Upper lobe of left lung (tissue), 6 donors: ENCODE measurements at regions not wholly inside any gene's neighbourhood (a gene's known extent, or its start where the extent isn't known, plus 50 kb on each side); places are given as distances from the start of the nearest gene placed in this dataset.

Experiments
- ATAC-seq, 2 donors: fragments of 200-7000 bp; cut with Tn5 transposase; one replicate each; pipeline ENCODE4 v1.9.1; 2022; ENCODE audit warnings: mild to moderate bottlenecking in 2 of 2, moderate library complexity in 2 of 2; ENCODE audit not compliant: low FRiP score in 2 of 2
- DNase-seq, 2 donors: peaks; one replicate each; pipeline ENCODE4 v3.0.0-alpha.2; 2019 to 2020
- H3K27ac ChIP-seq, 4 donors: fragments of 200-600 bp; sonication (generic); one replicate each; pipeline ENCODE4 v1.5.1; 2016 to 2019
- H3K27me3 ChIP-seq, 4 donors: fragments of 200-600 bp; sonication (generic); one replicate each; pipeline ENCODE4 v1.5.1; 2017 to 2019
- H3K36me3 ChIP-seq, 4 donors: fragments of 200-600 bp; sonication (generic); one replicate each; pipeline ENCODE4 v1.5.1; 2016 to 2019
- H3K4me1 ChIP-seq, 4 donors: fragments of 200-600 bp; sonication (generic); one replicate each; pipeline ENCODE4 v1.5.1; 2018 to 2019
- H3K4me3 ChIP-seq, 4 donors: fragments of 200-600 bp; sonication (generic); one replicate each; pipeline ENCODE4 v1.5.1; 2017 to 2019; ENCODE audit warnings: mild to moderate bottlenecking in 2 of 4, moderate library complexity in 1 of 4
- H3K9me3 ChIP-seq, 4 donors: fragments of 200-600 bp; sonication (generic); one replicate each; pipeline ENCODE4 v1.5.1; 2018 to 2019
- CTCF ChIP-seq, 6 experiments: fragments of 450-650 bp in 4 of 6; fragments of 200-600 bp in 2 of 6; sonication (generic) in 2 of 6; IDR thresholded peaks; one replicate each; pipeline ENCODE4 v1.5.1; 2016 to 2019; ENCODE audit warnings: antibody characterized with exemption in 6 of 6
- EP300 ChIP-seq, 4 donors: sonication (generic); formaldehyde crosslinking; IDR thresholded peaks; one replicate each; pipeline ENCODE4 v1.5.1; 2017; ENCODE audit warnings: antibody characterized with exemption in 4 of 4, control low read depth in 2 of 4
- POLR2A ChIP-seq, 4 donors: fragments of 450-650 bp; IDR thresholded peaks; one replicate each; pipeline ENCODE4 v1.5.1; 2016 to 2017; ENCODE audit warnings: antibody characterized with exemption in 4 of 4, mild to moderate bottlenecking in 2 of 4
- POLR2AphosphoS5 ChIP-seq, 2 donors: sonication (generic); formaldehyde crosslinking; IDR thresholded peaks; one replicate each; pipeline ENCODE4 v1.5.1; 2017; ENCODE audit warnings: antibody characterized with exemption in 2 of 2
- WGBS, 2 donors: methylation state at CpG; one replicate each; pipeline ENCODE4 v1.1.5; 2017 to 2018; 5-methylcytosine and 5-hydroxymethylcytosine counted together
- donor health status: DM: no; HTN: no; CAD: no; lungs with moderate emphysema.
- donor health status: DM: no; HTN: yes; CAD: no; lungs with severe emphysema.

GRCh38 chr1:219289171-219289570, 115.5 kb downstream of the LYPLAL1 start:
- H3K9me3 ChIP-seq: no peaks in the 10 kb centered on the region
- no peaks in the 10 kb centered on the region for H3K4me1 ChIP-seq
- TF ChIP-seq POLR2AphosphoS5 (IDR thresholded peaks at IDR 0.05): no peak
- TF ChIP-seq CTCF (IDR thresholded peaks at IDR 0.05): no peak
- no peak for TF ChIP-seq EP300 (IDR thresholded peaks at IDR 0.05)
- no peak for TF ChIP-seq POLR2A (IDR thresholded peaks at IDR 0.05)
- ATAC-seq: no peak
- H3K4me3 ChIP-seq: no peak overlapping the region
- no peaks in the 10 kb centered on the region for H3K27me3 ChIP-seq
- WGBS, 2 donors: 76 to 79% methylated on average over 6 of the region's 6 CpGs
- no peaks in the 10 kb centered on the region for H3K36me3 ChIP-seq
- no peak overlapping the region for H3K27ac ChIP-seq
- DNase-seq: no peak

GRCh38 chr1:219283541-219283940, 109.9 kb downstream of the LYPLAL1 start:
- H3K36me3 ChIP-seq: no peaks in the 10 kb centered on the region
- no peak overlapping the region for H3K4me3 ChIP-seq
- no peak overlapping the region for H3K27ac ChIP-seq
- H3K4me1 ChIP-seq: no peaks in the 10 kb centered on the region
- no peaks in the 10 kb centered on the region for H3K9me3 ChIP-seq
- no peak for ATAC-seq
- no peaks in the 10 kb centered on the region for H3K27me3 ChIP-seq
- DNase-seq: no peak
- TF ChIP-seq POLR2A (IDR thresholded peaks at IDR 0.05): no peak
- no peak for TF ChIP-seq EP300 (IDR thresholded peaks at IDR 0.05)
- no peak for TF ChIP-seq POLR2AphosphoS5 (IDR thresholded peaks at IDR 0.05)
- TF ChIP-seq CTCF (IDR thresholded peaks at IDR 0.05): no peak

- DNase-seq: no peak
These were observed 108.2 kb downstream of the LYPLAL1 start for GRCh38 chr1:219281831-219282230.

GRCh38 chr1:219279017-219279770, 105.5 kb downstream of the LYPLAL1 start:
- DNase-seq (no peak), ATAC-seq (no peak)
- Histone ChIP-seq H3K9me3 (no peaks in the 10 kb centered on the region), H3K36me3 (no peaks in the 10 kb centered on the region), H3K4me1 (no peaks in the 10 kb centered on the region), H3K27me3 (no peaks in the 10 kb centered on the region), H3K27ac (no peak overlapping the region), H3K4me3 (no peak overlapping the region)
- 86 to 93% methylated on average over 6 of the region's 6 CpGs for WGBS, 2 donors
- TF ChIP-seq POLR2A (IDR thresholded peaks at IDR 0.05) (no peak), POLR2AphosphoS5 (IDR thresholded peaks at IDR 0.05) (no peak), CTCF (IDR thresholded peaks at IDR 0.05) (no peak), EP300 (IDR thresholded peaks at IDR 0.05) (no peak)

More at GRCh38 chr1:219281831-219282230, 108.2 kb downstream of the LYPLAL1 start:
- H3K4me1 ChIP-seq: no peaks in the 10 kb centered on the region
- H3K27me3 ChIP-seq: no peaks in the 10 kb centered on the region
- H3K9me3 ChIP-seq: no peaks in the 10 kb centered on the region
- no peaks in the 10 kb centered on the region for H3K36me3 ChIP-seq
- no peak overlapping the region for H3K27ac ChIP-seq
- no peak overlapping the region for H3K4me3 ChIP-seq
- TF ChIP-seq POLR2A (IDR thresholded peaks at IDR 0.05) (no peak), CTCF (IDR thresholded peaks at IDR 0.05) (no peak), POLR2AphosphoS5 (IDR thresholded peaks at IDR 0.05) (no peak), EP300 (IDR thresholded peaks at IDR 0.05) (no peak)
- no peak for ATAC-seq
- WGBS, 2 donors: 91 to 96% methylated on average over 2 of the region's 2 CpGs

- Histone ChIP-seq H3K27ac (no peak overlapping the region), H3K27me3 (no peaks in the 10 kb centered on the region), H3K4me3 (no peak overlapping the region), H3K4me1 (no peaks in the 10 kb centered on the region), H3K36me3 (peaks cover 0 to 3% (median 0%) of the 10 kb centered on the region in 4 donors), H3K9me3 (no peaks in the 10 kb centered on the region)
- WGBS, 2 donors: 75 to 88% methylated on average over 1 of the region's 1 CpG
- no peak for TF ChIP-seq POLR2A (IDR thresholded peaks at IDR 0.05)
- TF ChIP-seq POLR2AphosphoS5 (IDR thresholded peaks at IDR 0.05): no peak
- TF ChIP-seq EP300 (IDR thresholded peaks at IDR 0.05): no peak
- no peak for TF ChIP-seq CTCF (IDR thresholded peaks at IDR 0.05)
- ATAC-seq: no peak
- no peak for DNase-seq
These were observed 104.6 kb downstream of the LYPLAL1 start for GRCh38 chr1:219278288-219278687.
